ENCODE measurements at regions not wholly inside any gene's neighbourhood (a gene's known extent, or its start where the extent isn't known, plus 50 kb on each side); places are given as distances from the start of the nearest gene placed in this dataset.

DNA sequence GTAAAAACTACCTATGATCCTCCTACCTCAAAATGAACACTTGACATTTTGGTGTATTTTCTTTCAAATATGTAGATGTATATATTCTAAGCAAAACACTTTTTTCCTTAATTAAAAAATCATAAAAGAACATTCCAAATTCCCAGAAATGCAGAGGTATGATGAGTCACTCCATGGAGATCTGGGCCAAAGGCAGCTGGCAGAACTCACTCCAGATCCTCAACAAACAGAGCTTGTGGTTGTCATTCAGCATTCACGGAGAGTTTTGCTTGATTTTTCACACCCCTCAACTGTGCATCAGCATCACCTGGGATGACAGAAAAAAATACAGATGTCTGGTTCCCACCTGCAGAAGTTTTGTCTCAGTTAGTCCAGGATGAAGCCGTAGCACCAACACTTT, 144.6 kb downstream of the KIT start:
- H3K9me3 Mint-ChIP-seq: peaks cover 8% of the 10 kb centered on the region
- TF ChIP-seq, protein P1, sequence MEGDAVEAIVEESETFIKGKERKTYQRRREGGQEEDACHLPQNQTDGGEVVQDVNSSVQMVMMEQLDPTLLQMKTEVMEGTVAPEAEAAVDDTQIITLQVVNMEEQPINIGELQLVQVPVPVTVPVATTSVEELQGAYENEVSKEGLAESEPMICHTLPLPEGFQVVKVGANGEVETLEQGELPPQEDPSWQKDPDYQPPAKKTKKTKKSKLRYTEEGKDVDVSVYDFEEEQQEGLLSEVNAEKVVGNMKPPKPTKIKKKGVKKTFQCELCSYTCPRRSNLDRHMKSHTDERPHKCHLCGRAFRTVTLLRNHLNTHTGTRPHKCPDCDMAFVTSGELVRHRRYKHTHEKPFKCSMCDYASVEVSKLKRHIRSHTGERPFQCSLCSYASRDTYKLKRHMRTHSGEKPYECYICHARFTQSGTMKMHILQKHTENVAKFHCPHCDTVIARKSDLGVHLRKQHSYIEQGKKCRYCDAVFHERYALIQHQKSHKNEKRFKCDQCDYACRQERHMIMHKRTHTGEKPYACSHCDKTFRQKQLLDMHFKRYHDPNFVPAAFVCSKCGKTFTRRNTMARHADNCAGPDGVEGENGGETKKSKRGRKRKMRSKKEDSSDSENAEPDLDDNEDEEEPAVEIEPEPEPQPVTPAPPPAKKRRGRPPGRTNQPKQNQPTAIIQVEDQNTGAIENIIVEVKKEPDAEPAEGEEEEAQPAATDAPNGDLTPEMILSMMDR (IDR thresholded peaks at IDR 0.05): no peak
- no peak overlapping the region for H3K27ac Mint-ChIP-seq
- H3K36me3 Mint-ChIP-seq (ENCODE audit: low read depth): no peaks in the 10 kb centered on the region
- H3K27me3 Mint-ChIP-seq: peaks cover 4% of the 10 kb centered on the region
- H3K4me3 Mint-ChIP-seq: no peak overlapping the region
- ChIA-PET POLR2A (no interaction called here), CTCF (no interaction called here)
- no peak for ATAC-seq (ENCODE audit: low read depth)
- no peaks in the 10 kb centered on the region for H3K4me1 Mint-ChIP-seq
- DNase-seq: no peak
- intact Hi-C loops (cut with micrococcal nuclease): no loop called here

DNA sequence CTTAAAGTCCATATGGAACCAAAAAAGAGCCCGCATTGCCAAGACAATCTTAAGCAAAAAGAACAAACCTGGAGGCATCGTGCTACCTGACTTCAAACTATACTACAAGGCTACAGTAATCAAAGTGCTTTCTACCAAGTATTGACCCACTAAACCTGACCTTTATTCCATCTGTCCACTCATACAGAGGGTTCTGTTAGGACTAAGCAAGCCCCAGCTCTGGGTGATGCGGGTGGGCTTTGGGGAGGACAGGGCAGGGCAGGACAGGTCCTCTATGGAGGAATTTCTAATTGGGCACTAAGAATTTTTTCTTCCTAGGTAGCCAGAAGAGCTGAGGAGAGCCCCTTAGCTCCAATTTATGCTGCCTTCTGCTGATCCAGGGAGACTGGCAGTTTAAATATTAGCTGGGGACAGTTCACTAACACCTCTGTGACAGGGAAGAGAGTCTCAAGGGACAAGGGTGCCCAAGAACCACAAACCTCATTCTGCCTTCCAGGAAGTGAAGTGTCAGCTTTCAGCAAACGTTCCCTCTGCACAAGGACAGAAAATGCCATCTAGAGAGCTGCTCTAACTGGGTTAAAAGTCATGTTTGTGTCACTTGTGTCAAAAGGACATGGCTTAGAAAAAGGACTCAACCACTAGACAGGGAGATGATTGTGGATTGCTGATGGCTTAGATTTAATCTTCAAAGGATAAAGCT, 143.2 kb downstream of the KIT start:
- Mint-ChIP-seq H3K27me3 (peaks cover 4% of the 10 kb centered on the region), H3K27ac (no peak overlapping the region), H3K9me3 (peaks cover 3% of the 10 kb centered on the region), H3K4me3 (no peak overlapping the region), H3K4me1 (no peaks in the 10 kb centered on the region), H3K36me3 (ENCODE audit: low read depth) (no peaks in the 10 kb centered on the region)
- intact Hi-C loops (cut with micrococcal nuclease): no loop called here
- ChIA-PET CTCF (no interaction called here), POLR2A (no interaction called here)
- DNase-seq (no peak), ATAC-seq (ENCODE audit: low read depth) (no peak)
- TF ChIP-seq, protein P1 (IDR thresholded peaks at IDR 0.05): no peak

DNA sequence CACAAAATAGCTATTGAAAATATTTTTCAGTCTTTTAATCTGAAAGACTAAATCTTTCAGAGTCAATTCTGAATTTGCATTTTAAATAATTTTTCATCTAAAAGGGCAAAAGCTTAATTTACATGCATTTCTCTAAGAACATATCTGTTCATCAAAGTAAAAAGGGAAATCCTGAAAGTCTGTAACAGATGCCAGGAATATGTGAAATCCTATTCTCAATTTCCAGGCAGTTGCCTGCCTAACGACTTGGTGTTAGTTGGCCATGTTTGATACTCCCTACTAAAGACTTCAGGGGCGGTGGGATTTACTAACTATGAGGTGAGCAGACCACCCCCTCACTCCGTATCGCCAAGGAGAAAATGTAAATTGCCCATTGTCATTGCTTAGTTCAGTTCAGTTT, 136.8 kb downstream of the KIT start:
- ATAC-seq (ENCODE audit: low read depth) (no peak), DNase-seq (no peak)
- Mint-ChIP-seq H3K27ac (no peak overlapping the region), H3K36me3 (ENCODE audit: low read depth) (no peaks in the 10 kb centered on the region), H3K4me1 (no peaks in the 10 kb centered on the region), H3K9me3 (no peaks in the 10 kb centered on the region), H3K4me3 (no peak overlapping the region), H3K27me3 (peaks cover 11% of the 10 kb centered on the region)
- TF ChIP-seq, protein P1 (IDR thresholded peaks at IDR 0.05): no peak
- ChIA-PET POLR2A (no interaction called here), CTCF (no interaction called here)
- intact Hi-C loops (cut with micrococcal nuclease): no loop called here

DNA sequence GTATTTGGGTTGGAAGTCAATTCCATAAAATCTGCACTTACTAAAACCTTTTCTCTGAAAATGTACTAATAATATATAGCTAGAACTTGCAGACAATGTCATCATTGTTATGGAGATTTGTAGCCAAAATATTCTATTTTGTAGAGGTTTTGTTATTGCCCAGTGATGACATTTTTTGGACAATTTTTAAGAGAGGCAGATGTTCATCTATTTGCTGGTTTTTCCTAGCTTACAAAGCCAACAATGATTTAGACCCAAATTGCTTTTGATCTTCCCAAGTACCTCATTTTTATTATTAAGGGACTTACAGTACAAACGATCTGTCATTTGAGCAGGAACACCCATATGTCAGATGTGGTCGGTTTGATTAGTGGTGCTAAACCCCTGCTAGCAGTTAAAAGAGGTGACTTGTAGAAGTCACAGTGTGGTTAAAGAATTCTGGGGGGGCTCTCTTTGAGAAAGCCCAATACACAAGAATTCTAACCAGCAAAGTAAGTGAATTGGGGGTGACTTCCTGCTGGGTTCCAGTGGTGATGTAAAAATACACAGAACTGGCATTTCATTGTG, 136.2 kb downstream of the KIT start:
- no peak for ATAC-seq (ENCODE audit: low read depth)
- no peaks in the 10 kb centered on the region for H3K36me3 Mint-ChIP-seq (ENCODE audit: low read depth)
- TF ChIP-seq, protein P1 (IDR thresholded peaks at IDR 0.05): no peak
- H3K27me3 Mint-ChIP-seq: peaks cover 11% of the 10 kb centered on the region
- intact Hi-C loops (cut with micrococcal nuclease): no loop called here
- no peaks in the 10 kb centered on the region for H3K9me3 Mint-ChIP-seq
- POLR2A ChIA-PET: no interaction called here
- H3K4me3 Mint-ChIP-seq: no peak overlapping the region
- no peak overlapping the region for H3K27ac Mint-ChIP-seq
- CTCF ChIA-PET: no interaction called here
- no peaks in the 10 kb centered on the region for H3K4me1 Mint-ChIP-seq
- DNase-seq: no peak

All from activated B cell treated with CpG ODN at 0.5 μM for 24 hours (primary cell).